Liver (tissue), 9 donors: ENCODE measurements at regions not wholly inside any gene's neighbourhood (a gene's known extent, or its start where the extent isn't known, plus 50 kb on each side); places are given as distances from the start of the nearest gene placed in this dataset. TPM values are rescaled to one million over a fixed set of nuclear protein-coding genes. Genes with fewer than 3 reads are reported as not detected.

Experiments used
- DNase-seq: peaks from one replicate; pipeline ENCODE4 v3.0.0-alpha.2; 2017; ENCODE audit warnings: low spot score
- H3K27ac ChIP-seq, 2 donors: one replicate each; pipeline ENCODE4 v1.7.0; 2013; ENCODE audit warnings: inconsistent platforms in 2 of 2, low read length in 2 of 2, control low read depth in 1 of 2, low read depth in 1 of 2, mild to moderate bottlenecking in 1 of 2
- H3K27me3 ChIP-seq, 4 donors: one replicate each; pipeline versions ENCODE4 v1.6.1 to v1.7.0; 2013; ENCODE audit warnings: low read length in 3 of 4, inconsistent platforms in 1 of 4, mild to moderate bottlenecking in 1 of 4, moderate library complexity in 1 of 4; ENCODE audit not compliant: control insufficient read depth in 4 of 4, insufficient read depth in 4 of 4
- H3K36me3 ChIP-seq, 4 donors: one replicate each; pipeline versions ENCODE4 v1.6.1 to v1.7.0; 2013; ENCODE audit warnings: low read length in 3 of 4, mild to moderate bottlenecking in 3 of 4, low read depth in 1 of 4, moderate library complexity in 1 of 4; ENCODE audit not compliant: control insufficient read depth in 4 of 4, insufficient read depth in 3 of 4
- H3K4me1 ChIP-seq, 4 donors: one replicate each; pipeline versions ENCODE4 v1.6.1 to v1.7.0; 2013; ENCODE audit warnings: low read length in 3 of 4, mild to moderate bottlenecking in 3 of 4, moderate library complexity in 1 of 4; ENCODE audit not compliant: control insufficient read depth in 4 of 4, insufficient read depth in 4 of 4
- H3K4me3 ChIP-seq, 3 donors: one replicate each; pipeline versions ENCODE4 v1.6.1 to v1.7.0; 2013; ENCODE audit warnings: low read length in 3 of 3, control low read depth in 1 of 3, low read depth in 1 of 3, mild to moderate bottlenecking in 1 of 3
- H3K9ac ChIP-seq, 2 donors: one replicate each; pipeline ENCODE4 v1.7.0; 2013; ENCODE audit warnings: low read length in 2 of 2, mild to moderate bottlenecking in 2 of 2, moderate library complexity in 2 of 2, control low read depth in 1 of 2, low read depth in 1 of 2
- H3K9me3 ChIP-seq, 4 donors: one replicate each; pipeline versions ENCODE4 v1.6.1 to v1.7.0; 2013; ENCODE audit warnings: low read length in 3 of 4; ENCODE audit not compliant: control insufficient read depth in 4 of 4
- ATF3 ChIP-seq: IDR thresholded peaks from 2 replicates; pipeline ENCODE4 v1.6.1; 2016; ENCODE audit warnings: antibody characterized with exemption
- CTCF ChIP-seq: fragments of 150-350 bp; IDR thresholded peaks from 2 replicates; pipeline ENCODE4 v1.5.1; 2017; ENCODE audit warnings: improper control_type of control experiment, low read depth, low read length; ENCODE audit not compliant: missing input control
- FOXA2 ChIP-seq: IDR thresholded peaks from 2 replicates; pipeline ENCODE4 v1.6.1; 2016; ENCODE audit warnings: antibody characterized with exemption
- HNF4A ChIP-seq, 2 donors: conservative IDR thresholded peaks; 2 replicates each; pipeline ENCODE4 v1.6.1; 2016; ENCODE audit warnings: antibody characterized with exemption in 2 of 2, mild to moderate bottlenecking in 2 of 2
- JUND ChIP-seq, 2 donors: IDR thresholded peaks; 2 replicates each; pipeline ENCODE4 v1.6.1; 2016; ENCODE audit warnings: antibody characterized with exemption in 2 of 2
- NR2F2 ChIP-seq: IDR thresholded peaks from 2 replicates; pipeline ENCODE4 v1.6.1; 2016; ENCODE audit warnings: antibody characterized with exemption
- RAD21 ChIP-seq, 2 donors: IDR thresholded peaks; 2 replicates each; pipeline ENCODE4 v1.6.1; 2016; ENCODE audit warnings: antibody characterized with exemption in 2 of 2, mild to moderate bottlenecking in 2 of 2
- RXRA ChIP-seq, 2 donors: IDR thresholded peaks; 2 replicates each; pipeline ENCODE4 v1.6.1; 2017 to 2018; ENCODE audit warnings: antibody characterized with exemption in 2 of 2, mild to moderate bottlenecking in 1 of 2
- SP1 ChIP-seq: IDR thresholded peaks from 2 replicates; pipeline ENCODE4 v1.6.1; 2018; ENCODE audit warnings: antibody characterized with exemption, mild to moderate bottlenecking
- TAF1 ChIP-seq: conservative IDR thresholded peaks from 2 replicates; pipeline ENCODE4 v1.6.1; 2016; ENCODE audit warnings: antibody characterized with exemption, mild to moderate bottlenecking
- YY1 ChIP-seq: IDR thresholded peaks from 2 replicates; pipeline ENCODE4 v1.6.1; 2016; ENCODE audit warnings: antibody characterized with exemption, mild to moderate bottlenecking
- WGBS: extraction: QIAGEN DNeasy Blood & Tissue Kit; methylation state at CpG from one replicate; pipeline ENCODE4 v1.1.7; 2013; 5-methylcytosine and 5-hydroxymethylcytosine counted together
- small RNA-seq: library from RNA; depleted of rRNA; stranded (forward); fragments of <200 nt; gene quantifications from one replicate; pipeline ENCODE3, GENCODE V24; 2014
- TF ChIP-seq, protein P1 (sequence below): IDR thresholded peaks from 2 replicates; pipeline ENCODE4 v1.6.1; 2016; ENCODE audit warnings: antibody characterized with exemption
- donor health status: healthy.
- donor health status: healthy.
- donor health status: healthy.
- donor health status: healthy.
- donor health status: healthy.

DNA sequence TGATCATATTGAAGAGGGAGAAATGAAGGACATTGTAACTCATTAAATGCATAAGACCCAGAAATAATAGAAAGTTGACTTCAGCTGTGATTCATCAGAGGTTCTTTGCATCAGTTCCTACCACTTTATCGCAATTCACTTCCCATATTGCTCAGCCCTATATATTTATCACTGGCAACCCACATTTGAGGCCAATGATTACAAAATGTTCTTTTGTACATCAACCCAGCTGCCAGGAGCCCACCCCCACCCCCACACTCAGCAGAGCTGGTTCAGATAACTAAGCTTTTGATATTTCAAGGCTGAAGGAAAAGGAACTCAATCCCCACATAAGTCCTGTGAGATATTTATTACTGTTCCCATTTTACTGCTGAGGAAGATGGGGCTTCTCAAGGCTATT, 51.2 kb upstream of the TMPO start:
- Histone ChIP-seq H3K27ac (no peak overlapping the region), H3K4me1 (no peaks in the 10 kb centered on the region), H3K4me3 (no peak overlapping the region), H3K9ac (no peak overlapping the region), H3K27me3 (no peaks in the 10 kb centered on the region), H3K36me3 (no peaks in the 10 kb centered on the region), H3K9me3 (no peaks in the 10 kb centered on the region)
- 71% methylated on average over 1 of the region's 1 CpG for WGBS
- DNase-seq, result no peak
- TF ChIP-seq, protein P1, sequence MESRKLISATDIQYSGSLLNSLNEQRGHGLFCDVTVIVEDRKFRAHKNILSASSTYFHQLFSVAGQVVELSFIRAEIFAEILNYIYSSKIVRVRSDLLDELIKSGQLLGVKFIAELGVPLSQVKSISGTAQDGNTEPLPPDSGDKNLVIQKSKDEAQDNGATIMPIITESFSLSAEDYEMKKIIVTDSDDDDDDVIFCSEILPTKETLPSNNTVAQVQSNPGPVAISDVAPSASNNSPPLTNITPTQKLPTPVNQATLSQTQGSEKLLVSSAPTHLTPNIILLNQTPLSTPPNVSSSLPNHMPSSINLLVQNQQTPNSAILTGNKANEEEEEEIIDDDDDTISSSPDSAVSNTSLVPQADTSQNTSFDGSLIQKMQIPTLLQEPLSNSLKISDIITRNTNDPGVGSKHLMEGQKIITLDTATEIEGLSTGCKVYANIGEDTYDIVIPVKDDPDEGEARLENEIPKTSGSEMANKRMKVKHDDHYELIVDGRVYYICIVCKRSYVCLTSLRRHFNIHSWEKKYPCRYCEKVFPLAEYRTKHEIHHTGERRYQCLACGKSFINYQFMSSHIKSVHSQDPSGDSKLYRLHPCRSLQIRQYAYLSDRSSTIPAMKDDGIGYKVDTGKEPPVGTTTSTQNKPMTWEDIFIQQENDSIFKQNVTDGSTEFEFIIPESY, result no peak
- TF ChIP-seq JUND (IDR thresholded peaks at IDR 0.05), result no peak
- TF ChIP-seq HNF4A (conservative IDR thresholded peaks at IDR 0.05), result no peak
- no peak for TF ChIP-seq NR2F2
- no peak for TF ChIP-seq RAD21 (IDR thresholded peaks at IDR 0.05)
- no peak for TF ChIP-seq SP1
- TF ChIP-seq CTCF, result no peak
- TF ChIP-seq YY1, result no peak
- TF ChIP-seq FOXA2, result no peak
- TF ChIP-seq TAF1, result no peak
- no peak for TF ChIP-seq ATF3

DNA sequence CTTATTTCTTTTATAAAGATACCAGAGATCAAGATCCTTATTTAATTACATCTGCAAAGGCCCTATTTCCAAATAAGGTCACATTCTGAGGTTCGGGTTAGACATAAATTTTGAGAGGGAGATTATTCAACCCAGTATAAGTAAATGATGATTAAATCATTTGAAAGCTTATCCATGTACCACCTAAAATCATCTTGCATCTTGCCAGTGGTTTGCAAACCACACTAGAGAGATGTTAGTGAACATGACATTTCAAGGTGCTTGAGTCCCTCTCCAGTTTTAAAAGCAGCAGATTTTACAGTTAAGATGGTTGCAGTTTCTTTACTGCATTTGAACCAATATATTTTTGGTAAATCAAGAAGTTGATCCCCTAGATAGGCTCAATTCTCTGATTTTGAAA, 49.9 kb upstream of the TMPO start:
- no peak overlapping the region for H3K9ac ChIP-seq
- no peak overlapping the region for H3K4me3 ChIP-seq
- TF ChIP-seq JUND (IDR thresholded peaks at IDR 0.05) (no peak), RXRA (IDR thresholded peaks at IDR 0.05) (no peak), SP1 (no peak)
- 94% methylated on average over 1 of the region's 1 CpG for WGBS
- no peaks in the 10 kb centered on the region for H3K4me1 ChIP-seq
- DNase-seq, result no peak
- no peaks in the 10 kb centered on the region for H3K36me3 ChIP-seq
- no peaks in the 10 kb centered on the region for H3K9me3 ChIP-seq
- H3K27ac ChIP-seq, result no peak overlapping the region
- no peaks in the 10 kb centered on the region for H3K27me3 ChIP-seq

Small RNA genes lying in the stretch of these regions (small RNA-seq; reads per million reads assigned to genes)
- gene AC018659.1 (not detected), gene MIR4303 (not detected), gene MIR4495 (not detected), gene RNU4-41P (0.07 reads per million), gene RNU6-36P (0.11 reads per million)
